ENCODE measurements at regions not wholly inside any gene's neighbourhood (a gene's known extent, or its start where the extent isn't known, plus 50 kb on each side); places are given as distances from the start of the nearest gene placed in this dataset.

GRCh38 chr10:91163269-91163868 is 57.1 kb upstream of the PCGF5 start:
- Histone ChIP-seq H3K27ac (ENCODE audit: low read length) (peak overlapping the region; percentile 86), H3K4me2 (ENCODE audit: insufficient read depth, low read length) (peak overlapping the region; percentile 90), H3K9ac (ENCODE audit: low read depth, low read length) (peak overlapping the region; percentile 94), H3K4me3 (ENCODE audit: low read depth in 1 of 2, low read length in 2 of 2) (peak overlapping the region; percentile 44 to 71), H3K4me1 (ENCODE audit: insufficient read depth, low read length) (peaks cover 65% of the 10 kb centered on the region), H3K27me3 (ENCODE audit: insufficient read depth, low read length, poor library complexity) (no peaks in the 10 kb centered on the region), H3K36me3 (ENCODE audit: insufficient read depth, low read length) (no peaks in the 10 kb centered on the region; the same call in 1 of the 2 replicates), H4K20me1 (ENCODE audit: insufficient read depth, low read length) (peaks cover 19% of the 10 kb centered on the region; the same call in 1 of the 2 replicates), H3K9me3 (ENCODE audit: insufficient read depth, low read length, severe bottlenecking) (no peaks in the 10 kb centered on the region), H3K79me2 (ENCODE audit: insufficient read depth, low read length) (peaks cover 76% of the 10 kb centered on the region), H2AFZ (ENCODE audit: low read depth, low read length) (peak overlapping the region; percentile 64)
- DNase-seq (peak; percentile 83), ATAC-seq (ENCODE audit: insufficient read depth, low read depth) (peak; percentile 67)
- TF ChIP-seq CTCF (IDR thresholded peaks at IDR 0.05; ENCODE audit: borderline replicate concordance, extremely low read depth, low read length, poor library complexity, severe bottlenecking) (peak; percentile 22), EZH2 (IDR thresholded peaks at IDR 0.05; ENCODE audit: borderline replicate concordance, low read depth, low read length, severe bottlenecking) (no peak)

GRCh38 chr10:91163869-91164474 is 56.5 kb upstream of the PCGF5 start:
- peaks cover 82% of the 10 kb centered on the region for H3K79me2 ChIP-seq (ENCODE audit: insufficient read depth, low read length)
- peak overlapping the region; percentile 44 to 71 for H3K4me3 ChIP-seq (ENCODE audit: low read depth in 1 of 2, low read length in 2 of 2)
- no peaks in the 10 kb centered on the region; the same call in 1 of the 2 replicates for H3K36me3 ChIP-seq (ENCODE audit: insufficient read depth, low read length)
- DNase-seq: peak; percentile 48
- H3K9ac ChIP-seq (ENCODE audit: low read depth, low read length): peak overlapping the region; percentile 94
- H2AFZ ChIP-seq (ENCODE audit: low read depth, low read length): peak overlapping the region; percentile 64
- peak; percentile 38 for ATAC-seq (ENCODE audit: insufficient read depth, low read depth)
- peak overlapping the region; percentile 90 for H3K4me2 ChIP-seq (ENCODE audit: insufficient read depth, low read length)
- H3K27ac ChIP-seq (ENCODE audit: low read length): peak overlapping the region; percentile 86
- no peaks in the 10 kb centered on the region for H3K27me3 ChIP-seq (ENCODE audit: insufficient read depth, low read length, poor library complexity)
- H3K9me3 ChIP-seq (ENCODE audit: insufficient read depth, low read length, severe bottlenecking): no peaks in the 10 kb centered on the region
- H3K4me1 ChIP-seq (ENCODE audit: insufficient read depth, low read length): peaks cover 63% of the 10 kb centered on the region
- H4K20me1 ChIP-seq (ENCODE audit: insufficient read depth, low read length): peaks cover 20% of the 10 kb centered on the region; the same call in 1 of the 2 replicates
- TF ChIP-seq EZH2 (IDR thresholded peaks at IDR 0.05; ENCODE audit: borderline replicate concordance, low read depth, low read length, severe bottlenecking): no peak
- no peak for TF ChIP-seq CTCF (IDR thresholded peaks at IDR 0.05; ENCODE audit: borderline replicate concordance, extremely low read depth, low read length, poor library complexity, severe bottlenecking)

- no peaks in the 10 kb centered on the region for H3K27me3 ChIP-seq (ENCODE audit: insufficient read depth, low read length, poor library complexity)
- H3K4me3 ChIP-seq (ENCODE audit: low read depth in 1 of 2, low read length in 2 of 2): peak overlapping the region; percentile 44 to 71; a peak in 3 of 4 replicates
- H3K36me3 ChIP-seq (ENCODE audit: insufficient read depth, low read length): no peaks in the 10 kb centered on the region; the same call in 1 of the 2 replicates
- no peaks in the 10 kb centered on the region for H3K9me3 ChIP-seq (ENCODE audit: insufficient read depth, low read length, severe bottlenecking)
- no peak for ATAC-seq (ENCODE audit: insufficient read depth, low read depth)
- H3K4me1 ChIP-seq (ENCODE audit: insufficient read depth, low read length): peaks cover 57% of the 10 kb centered on the region
- H3K79me2 ChIP-seq (ENCODE audit: insufficient read depth, low read length): peaks cover 88% of the 10 kb centered on the region
- H3K4me2 ChIP-seq (ENCODE audit: insufficient read depth, low read length): peak overlapping the region; percentile 90
- TF ChIP-seq CTCF (IDR thresholded peaks at IDR 0.05; ENCODE audit: borderline replicate concordance, extremely low read depth, low read length, poor library complexity, severe bottlenecking): no peak
- TF ChIP-seq EZH2 (IDR thresholded peaks at IDR 0.05; ENCODE audit: borderline replicate concordance, low read depth, low read length, severe bottlenecking): no peak
- H2AFZ ChIP-seq (ENCODE audit: low read depth, low read length): no peak overlapping the region
- H4K20me1 ChIP-seq (ENCODE audit: insufficient read depth, low read length): peaks cover 20% of the 10 kb centered on the region; the same call in 1 of the 2 replicates
- no peak for DNase-seq
- H3K27ac ChIP-seq (ENCODE audit: low read length): peak overlapping the region; percentile 86
- H3K9ac ChIP-seq (ENCODE audit: low read depth, low read length): peak overlapping the region; percentile 94
Observed at GRCh38 chr10:91164520-91165065, 55.9 kb upstream of the PCGF5 start.
